SK-N-SH (cell line): ENCODE measurements at regions not wholly inside any gene's neighbourhood (a gene's known extent, or its start where the extent isn't known, plus 50 kb on each side); places are given as distances from the start of the nearest gene placed in this dataset.
A peak's percentile ranks its signal among the peaks of the same experiment; 100 is the strongest.

Source experiments
- CTCF ChIP-seq: fragments of 200-600 bp; sonication (generic); IDR thresholded peaks from 2 replicates; pipeline ENCODE4 v1.6.1; 2017; ENCODE audit warnings: antibody characterized with exemption, mild to moderate bottlenecking, moderate library complexity
- EP300 ChIP-seq, 2 experiments: IDR thresholded peaks; 2 replicates each; pipeline versions ENCODE4 v1.4.0 to v1.6.1; 2012; ENCODE audit warnings: borderline replicate concordance in 1 of 2, low read depth in 1 of 2, low read length in 1 of 2
- EZH2phosphoT487 ChIP-seq: fragments of 200-600 bp; sonication (generic); IDR thresholded peaks from 2 replicates; pipeline ENCODE4 v1.6.1; 2017; ENCODE audit warnings: low read depth, mixed run types, mild to moderate bottlenecking, antibody characterized with exemption, moderate library complexity, borderline replicate concordance
- GATA2 ChIP-seq: sonication (generic); formaldehyde crosslinking; IDR thresholded peaks from 2 replicates; pipeline ENCODE4 v1.5.0; 2020; ENCODE audit warnings: mild to moderate bottlenecking, missing genetic modification reagents
- JUND ChIP-seq: IDR thresholded peaks from 2 replicates; pipeline ENCODE4 v1.4.0; 2012
- MAX ChIP-seq: IDR thresholded peaks from 2 replicates; pipeline ENCODE4 v1.4.0; 2012; ENCODE audit warnings: low read depth
- NFIC ChIP-seq: IDR thresholded peaks from 2 replicates; pipeline ENCODE4 v1.4.0; 2012; ENCODE audit warnings: borderline replicate concordance
- PBX3 ChIP-seq: IDR thresholded peaks from 2 replicates; pipeline ENCODE4; 2012
- POLR2AphosphoS5 ChIP-seq: IDR thresholded peaks from 2 replicates; pipeline ENCODE4 v1.6.1; 2012; ENCODE audit warnings: low read depth, low read length
- RAD21 ChIP-seq: IDR thresholded peaks from 2 replicates; pipeline ENCODE4 v1.6.1; 2012; ENCODE audit warnings: mild to moderate bottlenecking, low read length
- RFX5 ChIP-seq: IDR thresholded peaks from 2 replicates; pipeline ENCODE4 v1.6.1; 2012; ENCODE audit warnings: mild to moderate bottlenecking, improper control_type of control experiment, low read length
- SMC3 ChIP-seq: IDR thresholded peaks from 2 replicates; pipeline ENCODE4 v1.6.1; 2012; ENCODE audit warnings: low read depth, low read length, improper control_type of control experiment
- TF ChIP-seq, protein P1 (sequence below): IDR thresholded peaks from 2 replicates; pipeline ENCODE4 v1.4.0; 2012; ENCODE audit warnings: low read depth, borderline replicate concordance

GRCh38 chr13:80000684-80001509 is 340.0 kb downstream of the SPRY2 start:
- 0 out of 2 replicates have a peak, but pooled peaks have one; percentile 19 for TF ChIP-seq GATA2 (CRISPR knock-in tag)
- peak; percentile 17 for TF ChIP-seq RAD21
- peak; percentile 80 for TF ChIP-seq POLR2AphosphoS5
- TF ChIP-seq RFX5, result no peak
- TF ChIP-seq NFIC, result peak; percentile 93
- TF ChIP-seq, protein P1, sequence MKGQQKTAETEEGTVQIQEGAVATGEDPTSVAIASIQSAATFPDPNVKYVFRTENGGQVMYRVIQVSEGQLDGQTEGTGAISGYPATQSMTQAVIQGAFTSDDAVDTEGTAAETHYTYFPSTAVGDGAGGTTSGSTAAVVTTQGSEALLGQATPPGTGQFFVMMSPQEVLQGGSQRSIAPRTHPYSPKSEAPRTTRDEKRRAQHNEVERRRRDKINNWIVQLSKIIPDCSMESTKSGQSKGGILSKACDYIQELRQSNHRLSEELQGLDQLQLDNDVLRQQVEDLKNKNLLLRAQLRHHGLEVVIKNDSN, result no peak
- TF ChIP-seq MAX, result no peak; the same call in 1 of the 2 replicates
- no peak for TF ChIP-seq EZH2phosphoT487
- TF ChIP-seq SMC3, result no peak
- TF ChIP-seq PBX3, result peak; percentile 90
- peak; percentile 90 to 96 for TF ChIP-seq EP300 (IDR thresholded peaks at IDR 0.05; ENCODE audit: borderline replicate concordance in 1 of 2, low read depth in 1 of 2, low read length in 1 of 2)
- no peak for TF ChIP-seq CTCF
- peak; percentile 68 for TF ChIP-seq JUND
